ENCODE measurements at regions not wholly inside any gene's neighbourhood (a gene's known extent, or its start where the extent isn't known, plus 50 kb on each side); places are given as distances from the start of the nearest gene placed in this dataset.

DNA sequence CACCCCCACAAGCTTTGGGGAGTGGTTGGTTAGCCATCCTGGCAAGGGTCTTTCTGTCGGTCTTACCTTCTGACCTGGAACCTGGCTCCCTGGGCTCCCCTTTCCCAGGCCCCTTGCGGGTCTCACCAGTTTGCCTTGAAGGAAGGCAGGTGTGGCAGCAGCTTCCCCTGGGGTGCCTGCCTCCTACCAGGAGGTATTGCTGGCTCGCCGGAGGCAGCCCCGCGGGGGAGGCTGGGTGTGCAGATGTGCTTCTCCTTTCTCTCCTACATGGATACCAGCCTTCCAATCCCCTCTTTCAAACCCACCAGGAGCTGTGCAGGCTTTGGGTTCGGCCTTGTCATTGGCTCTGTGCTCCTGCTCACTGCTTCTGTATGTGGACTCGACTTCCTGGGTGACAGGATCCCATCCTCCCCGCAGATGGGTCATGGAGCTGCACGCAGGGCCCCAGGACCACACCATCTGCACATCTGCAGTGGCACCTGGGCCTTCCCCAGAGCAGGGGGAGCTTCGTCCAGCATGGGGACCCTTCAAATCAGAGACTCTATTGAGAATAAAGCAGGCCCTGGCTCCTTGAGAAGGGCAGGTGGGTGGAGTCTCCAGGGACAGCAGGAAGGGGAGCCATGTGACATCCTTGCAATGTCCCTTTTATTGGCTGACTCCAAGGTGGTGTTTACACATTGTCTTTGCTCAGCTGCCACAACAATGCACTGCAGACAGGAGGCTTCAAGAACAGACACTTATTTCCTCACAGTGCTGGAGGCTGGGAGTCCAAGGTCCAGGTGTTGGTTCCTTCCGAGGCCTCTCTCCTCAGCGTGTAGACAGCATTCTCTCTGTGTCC lies 592.0 kb downstream of the BRD1 start:
- TF ChIP-seq POLR2A (IDR thresholded peaks at IDR 0.05) (no peak), EP300 (IDR thresholded peaks at IDR 0.05) (no peak)
- TF ChIP-seq, protein P1, sequence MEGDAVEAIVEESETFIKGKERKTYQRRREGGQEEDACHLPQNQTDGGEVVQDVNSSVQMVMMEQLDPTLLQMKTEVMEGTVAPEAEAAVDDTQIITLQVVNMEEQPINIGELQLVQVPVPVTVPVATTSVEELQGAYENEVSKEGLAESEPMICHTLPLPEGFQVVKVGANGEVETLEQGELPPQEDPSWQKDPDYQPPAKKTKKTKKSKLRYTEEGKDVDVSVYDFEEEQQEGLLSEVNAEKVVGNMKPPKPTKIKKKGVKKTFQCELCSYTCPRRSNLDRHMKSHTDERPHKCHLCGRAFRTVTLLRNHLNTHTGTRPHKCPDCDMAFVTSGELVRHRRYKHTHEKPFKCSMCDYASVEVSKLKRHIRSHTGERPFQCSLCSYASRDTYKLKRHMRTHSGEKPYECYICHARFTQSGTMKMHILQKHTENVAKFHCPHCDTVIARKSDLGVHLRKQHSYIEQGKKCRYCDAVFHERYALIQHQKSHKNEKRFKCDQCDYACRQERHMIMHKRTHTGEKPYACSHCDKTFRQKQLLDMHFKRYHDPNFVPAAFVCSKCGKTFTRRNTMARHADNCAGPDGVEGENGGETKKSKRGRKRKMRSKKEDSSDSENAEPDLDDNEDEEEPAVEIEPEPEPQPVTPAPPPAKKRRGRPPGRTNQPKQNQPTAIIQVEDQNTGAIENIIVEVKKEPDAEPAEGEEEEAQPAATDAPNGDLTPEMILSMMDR (IDR thresholded peaks at IDR 0.05) = no peak
- DNase-seq = no peak
- no peaks in the 10 kb centered on the region for H3K27me3 ChIP-seq
- H3K27ac ChIP-seq = no peak overlapping the region
- H3K4me1 ChIP-seq (ENCODE audit: insufficient read depth) = no peaks in the 10 kb centered on the region
- no peak overlapping the region for H3K4me3 ChIP-seq
- intact Hi-C loops (cut with DNase I) = no loop called here
- WGBS, 3 donors = 55 to 65% (median 56%) methylated on average over 13 of the region's 13 CpGs
- H3K9me3 ChIP-seq = no peaks in the 10 kb centered on the region
- no peaks in the 10 kb centered on the region for H3K36me3 ChIP-seq

DNA sequence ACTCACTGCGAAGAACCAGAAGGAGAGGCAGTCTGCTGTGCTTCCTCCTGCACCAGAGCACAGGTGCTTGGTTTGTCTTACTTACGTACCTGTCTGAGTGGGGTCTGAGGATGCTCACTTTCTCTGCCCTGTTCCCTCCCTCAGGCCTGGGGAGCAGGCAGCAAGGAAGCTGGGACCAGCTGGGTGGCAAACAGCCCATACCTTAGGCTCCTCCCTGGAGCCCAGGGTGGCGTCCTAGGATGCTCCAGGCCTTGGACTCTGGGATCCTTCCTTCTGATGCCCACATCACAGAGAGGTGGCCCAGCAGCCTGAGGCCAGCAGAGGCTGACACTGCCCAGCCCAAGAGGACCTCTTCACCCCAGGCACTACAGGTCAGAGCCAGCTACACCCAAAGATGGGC lies 593.2 kb downstream of the BRD1 start:
- peak in 1 of 5 donors; percentile 7 for DNase-seq
- intact Hi-C loops (cut with DNase I) = no loop called here
- TF ChIP-seq, protein P1 (IDR thresholded peaks at IDR 0.05) = no peak
- TF ChIP-seq POLR2A (IDR thresholded peaks at IDR 0.05) (no peak), EP300 (IDR thresholded peaks at IDR 0.05) (no peak)

DNA sequence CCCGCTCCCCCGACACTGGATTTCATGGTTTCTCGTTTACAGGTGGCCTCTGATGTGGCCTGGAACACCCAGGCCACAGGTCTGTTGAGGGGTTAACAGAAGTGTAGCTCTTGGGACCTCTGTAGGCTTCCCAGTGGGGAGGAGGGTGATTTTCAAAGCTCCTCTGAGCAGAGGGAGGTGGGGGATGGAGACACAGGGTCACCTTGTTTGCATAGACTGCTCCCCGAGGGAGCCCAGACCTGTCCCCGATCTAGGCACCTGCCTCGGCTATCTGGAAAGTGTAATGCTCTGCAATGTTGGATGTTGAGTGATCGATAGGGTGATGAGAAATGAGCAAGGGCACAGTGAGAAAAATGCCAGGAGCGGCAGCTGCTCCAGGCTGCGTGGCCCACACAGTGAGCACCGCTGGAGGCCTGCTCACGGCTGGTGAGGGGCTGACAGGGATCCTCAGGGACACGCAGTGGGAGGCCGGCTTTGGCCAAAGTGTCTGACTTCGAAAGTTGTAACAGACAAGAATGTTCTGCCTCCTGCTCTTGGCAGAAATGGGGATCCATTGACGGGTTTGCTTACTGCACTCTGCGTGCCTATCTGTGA lies 594.1 kb downstream of the BRD1 start:
- intact Hi-C loops (cut with DNase I) = no loop called here
- no peaks in the 10 kb centered on the region for H3K36me3 ChIP-seq
- no peak overlapping the region for H3K27ac ChIP-seq
- whole genome bisulfite sequencing, 3 donors = 73 to 78% (median 74%) methylated on average over 16 of the region's 16 CpGs
- H3K4me1 ChIP-seq (ENCODE audit: insufficient read depth) = no peaks in the 10 kb centered on the region
- peak in 1 of 5 donors; percentile 9 for DNase-seq
- no peak overlapping the region for H3K4me3 ChIP-seq
- H3K9me3 ChIP-seq = no peaks in the 10 kb centered on the region
- TF ChIP-seq EP300 (IDR thresholded peaks at IDR 0.05) = no peak
- TF ChIP-seq POLR2A (IDR thresholded peaks at IDR 0.05) = no peak
- TF ChIP-seq, protein P1 (IDR thresholded peaks at IDR 0.05) = no peak
- no peaks in the 10 kb centered on the region for H3K27me3 ChIP-seq

More for the DNA sequence above, 593.2 kb downstream of the BRD1 start:
- Histone ChIP-seq H3K4me3 (no peak overlapping the region), H3K4me1 (ENCODE audit: insufficient read depth) (no peaks in the 10 kb centered on the region), H3K36me3 (no peaks in the 10 kb centered on the region), H3K27me3 (no peaks in the 10 kb centered on the region), H3K9me3 (no peaks in the 10 kb centered on the region), H3K27ac (no peak overlapping the region)
- 78 to 89% (median 80%) methylated on average over 3 of the region's 3 CpGs for WGBS, 3 donors

DNA sequence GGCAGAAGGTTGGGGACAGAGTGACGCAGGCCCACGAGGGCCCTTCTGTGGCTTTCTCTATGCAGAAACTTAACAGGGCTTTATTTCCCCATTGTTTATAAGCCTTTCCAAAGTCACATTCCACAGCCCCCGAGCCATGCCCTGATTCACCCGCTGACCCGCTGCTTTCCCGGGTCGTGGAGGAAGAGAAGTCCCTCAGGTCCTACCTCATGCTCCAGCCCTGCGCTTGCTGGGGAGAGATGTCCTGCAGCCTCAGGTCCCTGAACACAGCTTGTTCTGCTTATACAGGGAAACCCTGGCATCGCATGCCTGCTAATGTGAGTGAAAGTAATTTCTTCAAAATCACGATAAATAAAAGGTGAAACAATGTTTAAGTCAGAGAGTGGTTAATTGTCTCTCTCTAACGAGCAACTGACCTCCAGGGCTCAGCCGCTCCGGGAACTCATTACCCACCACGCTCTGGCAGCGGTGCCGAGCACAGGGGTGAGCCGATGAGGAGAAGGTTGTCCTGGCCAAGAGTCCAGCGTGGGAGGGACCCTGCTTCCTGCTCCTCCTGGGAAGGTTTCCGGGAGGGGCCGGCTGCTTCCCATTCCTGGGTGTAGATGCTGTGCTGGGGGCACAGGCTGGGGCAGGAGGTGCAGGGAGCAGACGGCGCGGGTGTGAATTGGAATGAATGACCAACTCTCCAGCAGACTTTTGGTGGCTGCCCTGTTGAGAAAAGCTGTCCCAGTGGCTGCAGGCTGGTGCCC lies 595.2 kb downstream of the BRD1 start:
- H3K27ac ChIP-seq = no peak overlapping the region
- 25 to 32% (median 28%) methylated on average over 23 of the region's 23 CpGs for WGBS, 3 donors
- no peaks in the 10 kb centered on the region for H3K36me3 ChIP-seq
- no peak overlapping the region for H3K4me3 ChIP-seq
- DNase-seq = peak in 1 of 5 donors; percentile 12
- no peaks in the 10 kb centered on the region for H3K4me1 ChIP-seq (ENCODE audit: insufficient read depth)
- H3K27me3 ChIP-seq = no peaks in the 10 kb centered on the region
- intact Hi-C loops (cut with DNase I) = no loop called here
- TF ChIP-seq, protein P1 (IDR thresholded peaks at IDR 0.05) = no peak
- TF ChIP-seq EP300 (IDR thresholded peaks at IDR 0.05) = no peak
- no peak for TF ChIP-seq POLR2A (IDR thresholded peaks at IDR 0.05)
- no peaks in the 10 kb centered on the region for H3K9me3 ChIP-seq
